CD4-positive, alpha-beta memory T cell (primary cell): ENCODE measurements at regions not wholly inside any gene's neighbourhood (a gene's known extent, or its start where the extent isn't known, plus 50 kb on each side); places are given as distances from the start of the nearest gene placed in this dataset.

Source experiments
- CTCF ChIA-PET: fragments of 350-600 bp; sonication (Branson Sonifier 250); formaldehyde crosslinking; loops from one replicate; lab custom pipeline; 2021; ENCODE audit warnings: inconsistent platforms; ENCODE audit not compliant: partially characterized antibody; lab: Charles Lee
- POLR2A ChIA-PET: fragments of 350-600 bp; sonication (Branson Sonifier 250); formaldehyde crosslinking; loops from one replicate; lab custom pipeline; 2021; ENCODE audit not compliant: partially characterized antibody; lab: Charles Lee
- DNase-seq, 5 donors: peaks; one replicate each; pipeline versions ENCODE4 v3.0.0 to v3.0.0-alpha.2; 2020 to 2022; ENCODE audit warnings: mixed read lengths in 1 of 5
- H3K27ac ChIP-seq: one replicate; pipeline ENCODE4 v1.7.0; 2013; ENCODE audit warnings: low read depth, low read length
- H3K27me3 ChIP-seq: 2 replicates; pipeline ENCODE4 v1.7.0; 2013; ENCODE audit warnings: mild to moderate bottlenecking, low read length, moderate library complexity; ENCODE audit not compliant: insufficient read depth
- H3K36me3 ChIP-seq: 2 replicates; pipeline ENCODE4 v1.7.0; 2013; ENCODE audit warnings: mild to moderate bottlenecking, low read length, moderate library complexity; ENCODE audit not compliant: insufficient read depth
- H3K4me1 ChIP-seq: 2 replicates; pipeline ENCODE4 v1.7.0; 2013; ENCODE audit warnings: mild to moderate bottlenecking, low read length, moderate library complexity; ENCODE audit not compliant: insufficient read depth
- H3K4me3 ChIP-seq, 2 donors: one replicate each; pipeline ENCODE4 v1.7.0; 2013; ENCODE audit warnings: low read length in 2 of 2, mild to moderate bottlenecking in 1 of 2
- H3K9me3 ChIP-seq, 2 donors: one replicate each; pipeline ENCODE4 v1.7.0; 2013; ENCODE audit warnings: low read length in 2 of 2, control low read depth in 1 of 2; ENCODE audit not compliant: control insufficient read depth in 1 of 2
- H3K27ac Mint-ChIP-seq, 7 donors: one replicate each; pipeline ENCODE4 v1.8.0; 2020 to 2021; ENCODE audit warnings: mixed read lengths in 7 of 7, mild to moderate bottlenecking in 6 of 7, inconsistent platforms in 3 of 7, moderate library complexity in 3 of 7
- H3K27me3 Mint-ChIP-seq, 2 donors: one replicate each; pipeline ENCODE4 v1.8.0; 2020 to 2021; ENCODE audit warnings: mixed read lengths in 2 of 2
- H3K36me3 Mint-ChIP-seq, 2 donors: one replicate each; pipeline ENCODE4 v1.8.0; 2020 to 2021; ENCODE audit warnings: mixed read lengths in 2 of 2, inconsistent platforms in 1 of 2, mild to moderate bottlenecking in 1 of 2
- H3K4me1 Mint-ChIP-seq, 4 donors: one replicate each; pipeline ENCODE4 v1.8.0; 2020 to 2021; ENCODE audit warnings: mixed read lengths in 4 of 4, mild to moderate bottlenecking in 1 of 4
- H3K4me3 Mint-ChIP-seq, 8 donors: one replicate each; pipeline ENCODE4 v1.8.0; 2020 to 2021; ENCODE audit warnings: mixed read lengths in 8 of 8, mild to moderate bottlenecking in 7 of 8, moderate library complexity in 6 of 8, inconsistent platforms in 3 of 8
- H3K9me3 Mint-ChIP-seq, 8 donors: one replicate each; pipeline ENCODE4 v1.8.0; 2020 to 2021; ENCODE audit warnings: mixed read lengths in 8 of 8, mild to moderate bottlenecking in 5 of 8, inconsistent platforms in 3 of 8, moderate library complexity in 1 of 8
- intact Hi-C: fragments of 100-400 bp; cut with micrococcal nuclease; formaldehyde crosslinking; loops from one replicate; pipeline ENCODE4 v1.15.1; 2023

- intact Hi-C loops: no loop called here
- Mint-ChIP-seq H3K27me3 (no peaks in the 10 kb centered on the region), H3K9me3 (peaks cover 0 to 11% (median 5%) of the 10 kb centered on the region in 8 donors), H3K27ac (no peak overlapping the region), H3K36me3 (no peaks in the 10 kb centered on the region), H3K4me1 (no peaks in the 10 kb centered on the region), H3K4me3 (no peak overlapping the region)
- Histone ChIP-seq H3K27ac (no peak overlapping the region), H3K36me3 (no peaks in the 10 kb centered on the region), H3K4me1 (no peaks in the 10 kb centered on the region), H3K9me3 (no peaks in the 10 kb centered on the region), H3K4me3 (no peak overlapping the region), H3K27me3 (no peaks in the 10 kb centered on the region)
- DNase-seq: no peak
- CTCF ChIA-PET: no interaction called here
- POLR2A ChIA-PET: no interaction called here
Observed at GRCh38 chr4:179552131-179552530, 2109.9 kb upstream of the AGA start.

- no peaks in the 10 kb centered on the region for H3K4me1 ChIP-seq
- Mint-ChIP-seq H3K36me3 (no peaks in the 10 kb centered on the region), H3K4me3 (no peak overlapping the region), H3K4me1 (no peaks in the 10 kb centered on the region), H3K27ac (no peak overlapping the region), H3K27me3 (no peaks in the 10 kb centered on the region), H3K9me3 (peaks cover 2 to 42% (median 15%) of the 10 kb centered on the region in 8 donors)
- peak in 1 of 5 donors; percentile 22 for DNase-seq
- H3K27me3 ChIP-seq: no peaks in the 10 kb centered on the region
- no peak overlapping the region for H3K4me3 ChIP-seq
- intact Hi-C loops: no loop called here
- no peaks in the 10 kb centered on the region for H3K9me3 ChIP-seq
- no peak overlapping the region for H3K27ac ChIP-seq
- ChIA-PET CTCF (no interaction called here), POLR2A (no interaction called here)
- H3K36me3 ChIP-seq: no peaks in the 10 kb centered on the region
Observed at GRCh38 chr4:179563741-179564140, 2121.5 kb upstream of the AGA start.

- intact Hi-C loops: no loop called here
- H3K9me3 Mint-ChIP-seq: peaks cover 0 to 35% (median 17%) of the 10 kb centered on the region in 8 donors
- H3K27ac Mint-ChIP-seq: no peak overlapping the region
Observed at GRCh38 chr4:179569549-179569948, 2127.3 kb upstream of the AGA start.

GRCh38 chr4:179582164-179582905, 2140.1 kb upstream of the AGA start:
- intact Hi-C loops: no loop called here
- no peaks in the 10 kb centered on the region for H3K4me1 Mint-ChIP-seq
- CTCF ChIA-PET: no interaction called here

More at GRCh38 chr4:179569549-179569948, 2127.3 kb upstream of the AGA start:
- CTCF ChIA-PET: no interaction called here
- H3K4me3 ChIP-seq: no peak overlapping the region
- H3K27me3 ChIP-seq: no peaks in the 10 kb centered on the region
- H3K4me1 Mint-ChIP-seq: no peaks in the 10 kb centered on the region
- H3K36me3 ChIP-seq: no peaks in the 10 kb centered on the region
- no peaks in the 10 kb centered on the region for H3K4me1 ChIP-seq
- H3K27ac ChIP-seq: no peak overlapping the region
- DNase-seq: no peak
- H3K9me3 ChIP-seq: no peaks in the 10 kb centered on the region
- POLR2A ChIA-PET: no interaction called here
- H3K36me3 Mint-ChIP-seq: no peaks in the 10 kb centered on the region
- H3K27me3 Mint-ChIP-seq: no peaks in the 10 kb centered on the region
- no peak overlapping the region for H3K4me3 Mint-ChIP-seq

GRCh38 chr4:179583221-179583620, 2141.0 kb upstream of the AGA start:
- DNase-seq: no peak
- Mint-ChIP-seq H3K27me3 (no peaks in the 10 kb centered on the region), H3K4me3 (no peak overlapping the region), H3K36me3 (no peaks in the 10 kb centered on the region), H3K9me3 (peaks cover 0 to 9% (median 5%) of the 10 kb centered on the region in 8 donors), H3K4me1 (no peaks in the 10 kb centered on the region), H3K27ac (no peak overlapping the region)
- Histone ChIP-seq H3K27ac (no peak overlapping the region), H3K9me3 (no peaks in the 10 kb centered on the region), H3K4me3 (no peak overlapping the region), H3K4me1 (no peaks in the 10 kb centered on the region), H3K27me3 (no peaks in the 10 kb centered on the region), H3K36me3 (no peaks in the 10 kb centered on the region)
- POLR2A ChIA-PET: no interaction called here
- CTCF ChIA-PET: no interaction called here
- intact Hi-C loops: no loop called here

More at GRCh38 chr4:179582164-179582905, 2140.1 kb upstream of the AGA start:
- Histone ChIP-seq H3K4me3 (no peak overlapping the region), H3K4me1 (no peaks in the 10 kb centered on the region), H3K27ac (no peak overlapping the region), H3K27me3 (no peaks in the 10 kb centered on the region), H3K9me3 (no peaks in the 10 kb centered on the region), H3K36me3 (no peaks in the 10 kb centered on the region)
- H3K36me3 Mint-ChIP-seq: no peaks in the 10 kb centered on the region
- peaks cover 0 to 9% (median 4%) of the 10 kb centered on the region in 8 donors for H3K9me3 Mint-ChIP-seq
- no peak overlapping the region for H3K27ac Mint-ChIP-seq
- H3K4me3 Mint-ChIP-seq: no peak overlapping the region
- POLR2A ChIA-PET: no interaction called here
- DNase-seq: no peak
- H3K27me3 Mint-ChIP-seq: no peaks in the 10 kb centered on the region

- Histone ChIP-seq H3K27me3 (no peaks in the 10 kb centered on the region), H3K9me3 (no peaks in the 10 kb centered on the region), H3K27ac (no peak overlapping the region), H3K4me3 (no peak overlapping the region), H3K36me3 (no peaks in the 10 kb centered on the region), H3K4me1 (no peaks in the 10 kb centered on the region)
- Mint-ChIP-seq H3K27me3 (no peaks in the 10 kb centered on the region), H3K4me3 (no peak overlapping the region), H3K27ac (no peak overlapping the region), H3K36me3 (no peaks in the 10 kb centered on the region), H3K9me3 (peaks cover 0 to 9% (median 4%) of the 10 kb centered on the region in 8 donors), H3K4me1 (no peaks in the 10 kb centered on the region)
- ChIA-PET CTCF (no interaction called here), POLR2A (no interaction called here)
- intact Hi-C loops: no loop called here
- DNase-seq: no peak
Observed at GRCh38 chr4:179584101-179584500, 2141.9 kb upstream of the AGA start.

- no peaks in the 10 kb centered on the region for H3K27me3 ChIP-seq
- intact Hi-C loops: no loop called here
- no peak overlapping the region for H3K4me3 ChIP-seq
- no peak for DNase-seq
- Mint-ChIP-seq H3K4me3 (no peak overlapping the region), H3K27me3 (no peaks in the 10 kb centered on the region), H3K4me1 (no peaks in the 10 kb centered on the region), H3K27ac (no peak overlapping the region), H3K36me3 (no peaks in the 10 kb centered on the region), H3K9me3 (peaks cover 0 to 9% (median 3%) of the 10 kb centered on the region in 8 donors)
- ChIA-PET CTCF (no interaction called here), POLR2A (no interaction called here)
- H3K9me3 ChIP-seq: no peaks in the 10 kb centered on the region
- H3K27ac ChIP-seq: no peak overlapping the region
- no peaks in the 10 kb centered on the region for H3K36me3 ChIP-seq
- H3K4me1 ChIP-seq: no peaks in the 10 kb centered on the region
Observed at GRCh38 chr4:179585761-179586160, 2143.5 kb upstream of the AGA start.
